Fibroblast of skin of scalp (primary cell): ENCODE measurements at regions not wholly inside any gene's neighbourhood (a gene's known extent, or its start where the extent isn't known, plus 50 kb on each side); places are given as distances from the start of the nearest gene placed in this dataset.
A peak's percentile ranks its signal among the peaks of the same experiment; 100 is the strongest.
"Not testable (repeated sequence)": the region's sequence is repeated elsewhere in the genome, so short reads cannot be mapped to it uniquely, and the experiment has no call there.

Experiments
- DNase-seq: peaks from one replicate; pipeline ENCODE4 v3.0.0-alpha.2; 2013

- no peak for DNase-seq
Measured at GRCh38 chr7:55304018-55304762, 60.9 kb upstream of the LANCL2 start.

DNA sequence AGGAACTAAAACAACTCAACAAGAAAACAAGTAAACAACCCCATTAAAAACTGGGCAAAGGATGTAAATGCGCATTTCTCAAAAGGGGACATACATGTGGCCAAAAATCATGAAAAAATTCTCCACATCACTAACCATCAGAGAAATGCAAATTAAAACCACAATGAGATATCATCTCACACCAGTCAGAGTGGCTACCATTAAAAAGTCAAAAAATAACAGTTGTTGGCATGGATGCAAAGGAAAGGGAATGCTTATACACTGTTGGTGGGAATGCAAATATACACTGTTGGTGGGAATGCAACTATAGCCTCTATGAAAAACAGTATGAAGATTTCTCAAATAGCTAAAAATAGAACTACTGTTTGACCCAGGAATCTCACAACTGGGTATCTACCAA is 60.0 kb upstream of the LANCL2 start:
- peak; percentile 23 for DNase-seq

DNA sequence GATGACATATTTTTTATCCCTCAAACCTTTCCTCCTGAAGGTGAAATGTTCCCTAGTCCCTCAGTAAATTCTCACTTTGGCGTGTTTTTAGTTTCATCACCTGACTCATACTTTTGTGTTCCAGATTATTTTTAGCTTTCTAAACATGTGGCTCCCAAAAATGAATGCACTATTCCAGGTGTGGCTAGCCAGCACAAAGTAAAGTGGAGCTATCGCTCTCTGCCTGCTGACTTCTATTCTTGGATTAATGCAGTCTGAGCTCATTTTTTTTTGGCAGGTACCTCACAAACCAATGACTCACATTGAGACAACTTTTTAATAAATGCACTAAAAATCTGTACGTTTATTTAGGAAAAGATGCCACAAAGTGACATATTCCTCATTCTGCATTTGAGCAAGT is 58.8 kb upstream of the LANCL2 start:
- no peak for DNase-seq

GRCh38 chr7:55307123-55307916 is 57.8 kb upstream of the LANCL2 start:
- no peak for DNase-seq

GRCh38 chr7:55308186-55308929 is 56.8 kb upstream of the LANCL2 start:
- DNase-seq = peak; percentile 81

GRCh38 chr7:55309040-55309991 is 55.8 kb upstream of the LANCL2 start:
- no peak for DNase-seq

GRCh38 chr7:55310287-55311025 is 54.7 kb upstream of the LANCL2 start:
- DNase-seq = no peak

GRCh38 chr7:55311892-55312291 is 53.2 kb upstream of the LANCL2 start:
- DNase-seq = not testable (repeated sequence)

- DNase-seq = not testable (repeated sequence)
Measured at GRCh38 chr7:55313671-55314070, 51.5 kb upstream of the LANCL2 start.

DNA sequence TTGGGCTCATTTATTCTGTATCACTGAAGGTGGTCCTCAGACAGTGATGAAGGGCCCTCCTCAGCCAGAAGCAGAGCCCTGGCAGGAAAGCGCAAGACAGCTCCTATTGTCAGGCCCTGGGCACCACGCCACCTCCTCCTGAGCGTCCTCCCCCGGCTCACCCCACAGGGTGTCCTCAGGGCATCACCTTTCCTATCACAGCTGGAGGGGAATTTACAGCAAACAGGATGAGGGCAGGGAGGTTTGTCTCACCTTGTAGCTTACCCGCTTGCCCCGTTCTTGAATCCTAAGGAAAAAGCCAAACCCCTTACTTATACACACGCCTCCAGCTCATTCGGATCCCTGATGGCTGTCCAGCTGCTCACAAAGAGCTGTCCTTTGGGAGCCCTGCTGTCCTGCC is 50.2 kb upstream of the LANCL2 start:
- DNase-seq = no peak
